GM19043 (cell line): ENCODE measurements at regions not wholly inside any gene's neighbourhood (a gene's known extent, or its start where the extent isn't known, plus 50 kb on each side); places are given as distances from the start of the nearest gene placed in this dataset.
"Not testable (repeated sequence)": the region's sequence is repeated elsewhere in the genome, so short reads cannot be mapped to it uniquely, and the experiment has no call there.

ENCODE experiments used
- ATAC-seq: cut with Tn5 transposase; IDR thresholded peaks from one replicate; pipeline ENCODE4 v1.9.1; 2021; ENCODE audit warnings: low read depth; ENCODE audit not compliant: unreplicated experiment

DNA sequence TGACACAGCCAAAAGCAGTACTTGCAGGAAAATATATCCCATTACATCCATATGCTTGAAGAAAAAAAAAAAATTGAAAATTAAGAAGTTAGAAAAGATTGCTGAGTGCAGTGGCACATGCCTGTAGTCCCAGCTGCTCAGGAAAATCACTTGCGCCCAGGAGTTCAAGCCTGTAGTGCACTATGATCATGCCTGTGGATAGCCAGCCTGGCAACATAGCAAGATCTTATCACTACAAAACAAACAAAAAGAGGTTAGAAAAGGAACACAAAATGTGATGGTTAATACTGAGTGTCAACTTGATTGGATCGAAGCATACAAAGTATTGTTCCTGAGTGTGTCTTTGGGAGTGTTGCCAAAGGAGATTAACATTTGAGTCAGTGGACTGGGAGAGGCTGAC, 361.9 kb downstream of the NYAP2 start:
- ATAC-seq, result no peak

GRCh38 chr2:225757248-225757647, 357.7 kb downstream of the NYAP2 start:
- ATAC-seq, result no peak

GRCh38 chr2:225756198-225756597, 356.7 kb downstream of the NYAP2 start:
- no peak for ATAC-seq

DNA sequence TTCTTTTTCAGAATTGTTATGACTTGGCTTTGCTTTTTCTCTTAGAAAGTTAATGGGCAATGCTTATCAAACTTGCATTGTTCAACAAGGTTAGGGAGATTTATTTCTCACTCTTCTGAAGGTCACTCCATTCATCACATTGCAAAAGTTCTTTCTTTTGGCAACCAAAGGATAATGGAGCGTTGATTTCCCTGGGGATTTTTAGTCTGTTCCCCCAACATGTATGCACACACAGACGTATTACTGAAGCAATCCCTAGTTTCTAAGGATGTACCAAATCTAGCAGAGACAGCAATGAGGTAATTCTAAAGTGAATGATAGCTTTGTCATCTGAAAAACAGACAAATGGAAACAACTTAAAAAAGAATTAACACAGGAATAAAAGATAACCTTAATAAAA, 349.1 kb downstream of the NYAP2 start:
- ATAC-seq, result no peak

DNA sequence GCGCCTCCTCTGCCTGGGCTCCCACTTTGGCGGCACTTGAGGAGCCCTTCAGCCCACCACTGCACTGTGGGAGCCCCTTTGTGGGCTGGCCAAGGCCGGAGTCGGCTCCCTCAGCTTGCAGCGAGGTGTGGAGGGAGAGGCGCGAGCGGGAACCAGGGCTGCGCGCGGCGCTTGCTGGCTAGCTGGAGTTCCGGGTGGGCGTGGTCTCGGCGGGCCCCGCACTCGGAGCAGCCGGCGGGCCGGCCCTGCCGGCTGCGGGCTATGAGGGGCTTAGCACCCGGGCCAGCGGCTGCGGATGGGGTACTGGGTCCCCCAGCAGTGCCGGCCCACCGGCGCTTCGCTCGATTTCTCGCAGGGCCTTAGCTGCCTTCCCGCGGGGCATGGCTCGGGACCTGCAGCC, 344.5 kb downstream of the NYAP2 start:
- not testable (repeated sequence) for ATAC-seq

DNA sequence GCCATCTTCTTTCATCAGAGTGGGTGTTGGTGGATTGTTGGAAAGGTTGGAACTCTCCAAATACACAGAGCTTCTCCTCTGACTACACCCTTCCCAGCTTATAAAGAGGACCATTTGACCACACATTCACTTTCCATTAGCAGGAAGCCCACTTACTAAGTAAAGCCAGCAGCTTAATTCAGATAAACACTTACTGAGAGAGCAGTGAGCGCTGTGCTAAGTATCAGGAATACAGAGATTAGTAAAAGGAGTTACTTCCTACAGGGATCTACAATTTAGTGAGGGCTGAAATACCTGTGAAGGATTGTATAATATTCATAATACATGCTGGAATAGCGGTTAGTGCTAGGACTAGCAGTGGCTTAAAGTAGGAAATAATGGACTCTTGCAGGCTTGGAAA, 343.0 kb downstream of the NYAP2 start:
- ATAC-seq, result no peak

GRCh38 chr2:225740086-225740485, 340.6 kb downstream of the NYAP2 start:
- no peak for ATAC-seq

- no peak for ATAC-seq
Observed at GRCh38 chr2:225739328-225739727, 339.8 kb downstream of the NYAP2 start.

DNA sequence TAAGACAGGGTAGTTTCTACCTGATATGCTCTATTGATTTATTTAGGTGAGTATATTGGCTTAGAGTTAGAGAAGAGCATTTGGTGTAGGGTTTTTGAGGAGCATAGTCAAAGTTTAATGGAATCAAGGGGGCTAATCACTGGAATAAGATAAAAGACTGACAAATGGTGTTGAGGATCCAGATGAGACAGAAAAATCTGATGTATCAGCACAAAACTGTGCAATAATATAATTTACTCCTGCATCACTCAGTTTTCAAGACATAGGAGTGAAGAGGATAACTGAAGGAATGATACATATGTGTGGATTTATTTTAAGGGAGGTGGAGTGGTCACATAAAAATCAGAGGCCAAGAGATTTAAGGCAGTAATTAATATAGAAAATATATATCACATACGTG, 339.2 kb downstream of the NYAP2 start:
- no peak for ATAC-seq

DNA sequence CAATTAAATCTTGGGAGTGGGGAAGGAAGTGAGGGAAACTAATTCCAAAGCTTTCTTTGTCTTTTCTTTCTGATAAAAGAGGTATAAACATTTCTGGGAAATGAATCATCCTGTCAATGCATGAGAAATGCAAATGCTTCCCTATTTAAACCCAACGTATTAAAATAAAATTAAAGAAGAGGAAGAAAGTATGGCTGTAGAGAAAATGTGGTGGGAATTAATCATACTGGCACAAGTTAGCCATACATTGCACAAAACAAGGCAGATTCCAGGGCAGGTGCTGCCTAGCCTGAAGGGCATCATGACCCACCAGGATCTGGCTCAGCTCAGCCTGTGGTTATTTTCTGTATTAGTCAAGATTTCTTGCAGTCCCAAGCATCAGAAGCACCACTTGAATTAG, 338.0 kb downstream of the NYAP2 start:
- ATAC-seq, result no peak

GRCh38 chr2:225735844-225736243, 336.3 kb downstream of the NYAP2 start:
- ATAC-seq, result no peak

- ATAC-seq, result no peak
Observed at GRCh38 chr2:225725726-225726125, 326.2 kb downstream of the NYAP2 start.
